Body of pancreas (tissue), 4 donors: ENCODE measurements at regions not wholly inside any gene's neighbourhood (a gene's known extent, or its start where the extent isn't known, plus 50 kb on each side); places are given as distances from the start of the nearest gene placed in this dataset.

Source experiments
- POLR2A ChIP-seq, 3 donors: fragments of 450-650 bp; IDR thresholded peaks; one replicate each; pipeline ENCODE4 v1.6.1; 2016; ENCODE audit warnings: antibody characterized with exemption in 3 of 3, mild to moderate bottlenecking in 2 of 3
- TF ChIP-seq, protein P1 (sequence below), 7 experiments: fragments of 450-650 bp in 4 of 7; fragments of 200-600 bp in 3 of 7; sonication (generic) in 3 of 7; IDR thresholded peaks; one replicate each; pipeline ENCODE4 v1.5.1; 2016 to 2019; ENCODE audit warnings: antibody characterized with exemption in 7 of 7

GRCh38 chr2:23159746-23160405 lies 225.1 kb upstream of the KLHL29 start:
- TF ChIP-seq POLR2A (IDR thresholded peaks at IDR 0.05), result no peak
- TF ChIP-seq, protein P1, sequence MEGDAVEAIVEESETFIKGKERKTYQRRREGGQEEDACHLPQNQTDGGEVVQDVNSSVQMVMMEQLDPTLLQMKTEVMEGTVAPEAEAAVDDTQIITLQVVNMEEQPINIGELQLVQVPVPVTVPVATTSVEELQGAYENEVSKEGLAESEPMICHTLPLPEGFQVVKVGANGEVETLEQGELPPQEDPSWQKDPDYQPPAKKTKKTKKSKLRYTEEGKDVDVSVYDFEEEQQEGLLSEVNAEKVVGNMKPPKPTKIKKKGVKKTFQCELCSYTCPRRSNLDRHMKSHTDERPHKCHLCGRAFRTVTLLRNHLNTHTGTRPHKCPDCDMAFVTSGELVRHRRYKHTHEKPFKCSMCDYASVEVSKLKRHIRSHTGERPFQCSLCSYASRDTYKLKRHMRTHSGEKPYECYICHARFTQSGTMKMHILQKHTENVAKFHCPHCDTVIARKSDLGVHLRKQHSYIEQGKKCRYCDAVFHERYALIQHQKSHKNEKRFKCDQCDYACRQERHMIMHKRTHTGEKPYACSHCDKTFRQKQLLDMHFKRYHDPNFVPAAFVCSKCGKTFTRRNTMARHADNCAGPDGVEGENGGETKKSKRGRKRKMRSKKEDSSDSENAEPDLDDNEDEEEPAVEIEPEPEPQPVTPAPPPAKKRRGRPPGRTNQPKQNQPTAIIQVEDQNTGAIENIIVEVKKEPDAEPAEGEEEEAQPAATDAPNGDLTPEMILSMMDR (IDR thresholded peaks at IDR 0.05), result no peak
